Peyer's patch (tissue), 4 donors: ENCODE measurements at regions not wholly inside any gene's neighbourhood (a gene's known extent, or its start where the extent isn't known, plus 50 kb on each side); places are given as distances from the start of the nearest gene placed in this dataset.

Experiments
- CTCF ChIP-seq, 6 experiments: fragments of 450-650 bp in 4 of 6; fragments of 200-600 bp in 2 of 6; sonication (generic) in 1 of 6; IDR thresholded peaks; one replicate each; pipeline ENCODE4 v1.5.1; 2017 to 2019; ENCODE audit warnings: antibody characterized with exemption in 6 of 6, mild to moderate bottlenecking in 3 of 6, moderate library complexity in 1 of 6
- POLR2A ChIP-seq, 2 donors: fragments of 450-650 bp; IDR thresholded peaks; one replicate each; pipeline ENCODE4 v1.5.1; 2017; ENCODE audit warnings: antibody characterized with exemption in 2 of 2, mild to moderate bottlenecking in 2 of 2, moderate library complexity in 2 of 2

GRCh38 chr10:91077549-91078071, 142.9 kb upstream of the PCGF5 start:
- TF ChIP-seq POLR2A (IDR thresholded peaks at IDR 0.05) (no peak), CTCF (IDR thresholded peaks at IDR 0.05) (no peak)
